SK-N-SH (cell line): ENCODE measurements at regions not wholly inside any gene's neighbourhood (a gene's known extent, or its start where the extent isn't known, plus 50 kb on each side); places are given as distances from the start of the nearest gene placed in this dataset.

Source experiments
- CTCF ChIA-PET: fragments of 300-600, 350-600 bp; formaldehyde crosslinking; extraction: SDS; loops from one replicate; lab custom pipeline; 2021; lab: Yijun Ruan, JAX
- POLR2A ChIA-PET: fragments of 350-600 bp; sonication (Branson Sonifier 250); formaldehyde crosslinking; extraction: SDS; loops from one replicate; lab custom pipeline; 2020; ENCODE audit warnings: antibody characterized with exemption, inconsistent platforms; lab: Yijun Ruan, JAX
- DNase-seq: peaks from one replicate; pipeline ENCODE4 v3.0.0; 2012
- H2AFZ ChIP-seq: fragments of 200-600 bp; sonication (generic); 2 replicates; pipeline ENCODE4 v1.8.1; 2016; ENCODE audit warnings: antibody characterized with exemption, mild to moderate bottlenecking, low read depth
- H3F3A ChIP-seq: fragments of 200-600 bp; sonication (generic); replicated peaks from 2 replicates; pipeline ENCODE3; 2016; ENCODE audit warnings: antibody characterized with exemption, mild to moderate bottlenecking; ENCODE audit not compliant: insufficient read depth
- H3K27ac ChIP-seq, 2 experiments: fragments of 200-500 bp in 1 of 2; fragments of 200-600 bp in 1 of 2; sonication (Bioruptor generic) in 1 of 2; sonication (generic), shearing (Covaris generic) in 1 of 2; 2 replicates each; pipeline versions ENCODE4 v1.5.1 to v1.6.1; 2014 to 2016; ENCODE audit warnings: low read depth in 2 of 2, inconsistent platforms in 1 of 2, low read length in 1 of 2, mild to moderate bottlenecking in 1 of 2, mixed read lengths in 1 of 2
- H3K27me3 ChIP-seq: fragments of 200-600 bp; sonication (generic), shearing (Covaris generic); 2 replicates; pipeline ENCODE4 v1.6.1; 2016; ENCODE audit warnings: mixed run types; ENCODE audit not compliant: insufficient read depth
- H3K36me3 ChIP-seq, 2 experiments: fragments of 200-500 bp in 1 of 2; fragments of 200-600 bp in 1 of 2; sonication (Bioruptor generic) in 1 of 2; sonication (generic) in 1 of 2; replicated peaks in 1 of 2; 2 replicates each; pipeline versions ENCODE3 to v1.5.1; 2014 to 2016; ENCODE audit warnings: low read length in 1 of 2, mild to moderate bottlenecking in 1 of 2; ENCODE audit not compliant: insufficient read depth in 2 of 2, control insufficient read depth in 1 of 2
- H3K4me1 ChIP-seq, 2 experiments: fragments of 200-500 bp in 1 of 2; fragments of 200-600 bp in 1 of 2; sonication (Bioruptor generic) in 1 of 2; sonication (generic), shearing (Covaris generic) in 1 of 2; 2 replicates each; pipeline versions ENCODE4 v1.5.1 to v1.6.1; 2014 to 2016; ENCODE audit warnings: low read depth in 1 of 2, low read length in 1 of 2, mixed run types in 1 of 2; ENCODE audit not compliant: insufficient read depth in 2 of 2, control insufficient read depth in 1 of 2
- H3K4me2 ChIP-seq: fragments of 200-600 bp; sonication (generic), shearing (Covaris generic); 2 replicates; pipeline ENCODE4 v1.6.1; 2017; ENCODE audit warnings: mixed run types
- H3K4me3 ChIP-seq, 2 experiments: fragments of 200-500 bp in 1 of 2; fragments of 200-600 bp in 1 of 2; sonication (Bioruptor generic) in 1 of 2; sonication (generic), shearing (Covaris generic) in 1 of 2; 2 replicates each; pipeline versions ENCODE4 v1.5.1 to v1.8.1; 2014 to 2016; ENCODE audit warnings: low read depth in 2 of 2, inconsistent platforms in 1 of 2, low read length in 1 of 2, mild to moderate bottlenecking in 1 of 2, mixed read lengths in 1 of 2, moderate library complexity in 1 of 2
- H3K79me2 ChIP-seq: fragments of 200-600 bp; sonication (generic); 2 replicates; pipeline ENCODE4 v1.8.1; 2017; ENCODE audit warnings: mild to moderate bottlenecking; ENCODE audit not compliant: insufficient read depth
- H3K9ac ChIP-seq: fragments of 200-600 bp; sonication (generic); 2 replicates; pipeline ENCODE4 v1.6.1; 2017; ENCODE audit warnings: mixed run types
- H3K9me2 ChIP-seq: fragments of 200-600 bp; sonication (generic); 2 replicates; pipeline ENCODE4 v1.6.1; 2017; ENCODE audit warnings: mixed run types
- H3K9me3 ChIP-seq: fragments of 200-600 bp; sonication (generic); 2 replicates; pipeline ENCODE4 v1.6.1; 2017; ENCODE audit warnings: mixed run types, mild to moderate bottlenecking, moderate library complexity
- H4K20me1 ChIP-seq: fragments of 200-600 bp; sonication (generic); 2 replicates; pipeline ENCODE4 v1.6.1; 2017; ENCODE audit warnings: mild to moderate bottlenecking, mixed run types; ENCODE audit not compliant: insufficient read depth
- CHD2 ChIP-seq: fragments of 150-350 bp; IDR thresholded peaks from 2 replicates; pipeline ENCODE4 v1.6.1; 2018; ENCODE audit warnings: low read length; ENCODE audit not compliant: partially characterized antibody
- ELF1 ChIP-seq: IDR thresholded peaks from 2 replicates; pipeline ENCODE4 v1.4.0; 2012
- EP300 ChIP-seq, 2 experiments: IDR thresholded peaks; 2 replicates each; pipeline versions ENCODE4 v1.4.0 to v1.6.1; 2012; ENCODE audit warnings: borderline replicate concordance in 1 of 2, low read depth in 1 of 2, low read length in 1 of 2
- EZH2phosphoT487 ChIP-seq: fragments of 200-600 bp; sonication (generic); IDR thresholded peaks from 2 replicates; pipeline ENCODE4 v1.6.1; 2017; ENCODE audit warnings: low read depth, mixed run types, mild to moderate bottlenecking, antibody characterized with exemption, moderate library complexity, borderline replicate concordance
- FOXJ3 ChIP-seq: sonication (generic); formaldehyde crosslinking; IDR thresholded peaks from 2 replicates; pipeline ENCODE4 v1.5.1; 2020; ENCODE audit warnings: mild to moderate bottlenecking, missing genetic modification reagents
- FOXM1 ChIP-seq: IDR thresholded peaks from 2 replicates; pipeline ENCODE4 v1.4.0; 2012; ENCODE audit warnings: low read depth, mild to moderate bottlenecking
- GABPA ChIP-seq: IDR thresholded peaks from 2 replicates; pipeline ENCODE4 v1.4.0; 2012; ENCODE audit warnings: low read depth, mild to moderate bottlenecking
- GATA2 ChIP-seq: sonication (generic); formaldehyde crosslinking; IDR thresholded peaks from 2 replicates; pipeline ENCODE4 v1.5.0; 2020; ENCODE audit warnings: mild to moderate bottlenecking, missing genetic modification reagents
- MXI1 ChIP-seq: IDR thresholded peaks from 2 replicates; pipeline ENCODE4 v1.6.1; 2012; ENCODE audit warnings: mild to moderate bottlenecking, low read depth, low read length, improper control_type of control experiment
- NRF1 ChIP-seq: IDR thresholded peaks from 2 replicates; pipeline ENCODE4 v1.6.1; 2012; ENCODE audit warnings: low read depth, mild to moderate bottlenecking, low read length
- POLR2AphosphoS5 ChIP-seq: IDR thresholded peaks from 2 replicates; pipeline ENCODE4 v1.6.1; 2012; ENCODE audit warnings: low read depth, low read length
- RAD21 ChIP-seq: IDR thresholded peaks from 2 replicates; pipeline ENCODE4 v1.6.1; 2012; ENCODE audit warnings: mild to moderate bottlenecking, low read length
- RCOR1 ChIP-seq: fragments of 150-350 bp; IDR thresholded peaks from 2 replicates; pipeline ENCODE4 v1.6.1; 2017; ENCODE audit warnings: antibody characterized with exemption, low read length
- SIN3A ChIP-seq: IDR thresholded peaks from 2 replicates; pipeline ENCODE4 v1.6.1; 2012; ENCODE audit warnings: low read depth, mild to moderate bottlenecking, low read length, moderate library complexity, borderline replicate concordance
- SMC3 ChIP-seq: IDR thresholded peaks from 2 replicates; pipeline ENCODE4 v1.6.1; 2012; ENCODE audit warnings: low read depth, low read length, improper control_type of control experiment
- TAF1 ChIP-seq: IDR thresholded peaks from 2 replicates; pipeline ENCODE4 v1.6.1; 2012; ENCODE audit warnings: low read depth, mild to moderate bottlenecking, low read length, moderate library complexity, borderline replicate concordance
- TEAD4 ChIP-seq: IDR thresholded peaks from 2 replicates; pipeline ENCODE4 v1.4.0; 2012; ENCODE audit warnings: mild to moderate bottlenecking, borderline replicate concordance; ENCODE audit not compliant: insufficient read depth
- USF1 ChIP-seq: IDR thresholded peaks from 2 replicates; pipeline ENCODE4 v1.4.0; 2012; ENCODE audit warnings: low read depth, borderline replicate concordance
- YY1 ChIP-seq: IDR thresholded peaks from 2 replicates; pipeline ENCODE4 v1.4.0; 2012; ENCODE audit warnings: low read depth, mild to moderate bottlenecking
- WGBS: methylation state at CpG from one replicate; pipeline ENCODE4 v1.1.6; 2017; ENCODE audit warnings: low lambda C conversion rate; 5-methylcytosine and 5-hydroxymethylcytosine counted together
- TF ChIP-seq, protein P1 (sequence below): fragments of 150-350 bp; IDR thresholded peaks from 2 replicates; pipeline ENCODE4 v1.6.1; 2017; ENCODE audit warnings: antibody characterized with exemption, low read length, low read depth, borderline replicate concordance
- TF ChIP-seq, protein P2 (sequence below): fragments of 200-600 bp; sonication (generic); IDR thresholded peaks from 2 replicates; pipeline ENCODE4 v1.6.1; 2017; ENCODE audit warnings: antibody characterized with exemption, mild to moderate bottlenecking, moderate library complexity
- TF ChIP-seq, protein P3 (sequence below): fragments of 150-350 bp; IDR thresholded peaks from 2 replicates; pipeline ENCODE4 v1.6.1; 2016; ENCODE audit warnings: mild to moderate bottlenecking, low read depth, low read length

DNA sequence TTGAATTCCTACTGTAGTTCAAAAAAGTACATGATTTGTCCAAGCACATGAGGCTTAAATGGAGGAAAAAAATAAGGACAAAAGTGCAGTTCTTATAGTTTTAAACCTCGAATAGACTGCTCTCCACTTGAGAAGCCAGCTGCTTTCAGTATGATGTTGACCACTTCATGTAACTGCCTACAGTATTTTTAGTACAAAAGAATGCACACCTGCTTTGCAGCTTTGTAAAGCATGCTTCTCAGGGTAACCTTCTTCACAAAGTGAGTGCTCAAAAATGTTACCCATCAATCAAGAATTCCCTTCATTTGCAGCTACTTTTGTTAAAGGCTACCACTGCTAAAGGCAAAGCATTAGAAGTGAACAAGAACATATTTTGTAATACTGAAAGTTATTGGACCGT lies 83.4 kb upstream of the FAM47B start:
- no peak overlapping the region for H3K4me2 ChIP-seq
- CTCF ChIA-PET = no interaction called here

GRCh38 chrX:34863906-34864305 lies 78.7 kb upstream of the FAM47B start:
- ChIA-PET POLR2A (no interaction called here), CTCF (interaction anchor here (0.7 kb wide), 1 partner anchor 9 kb away, joined by 3 read pairs; no protein-coding TSS in a partner anchor)
- H3K9me3 ChIP-seq = no peaks in the 10 kb centered on the region
- WGBS = 4% methylated on average over 2 of the region's 2 CpGs
- TF ChIP-seq EP300 (IDR thresholded peaks at IDR 0.05; ENCODE audit: borderline replicate concordance in 1 of 2, low read depth in 1 of 2, low read length in 1 of 2) (no peak), YY1 (no peak), GATA2 (CRISPR knock-in tag) (no peak), GABPA (no peak), EZH2phosphoT487 (no peak), ELF1 (no peak), RCOR1 (no peak), SMC3 (no peak), TEAD4 (no peak), CHD2 (no peak), POLR2AphosphoS5 (no peak), USF1 (no peak), FOXM1 (no peak), FOXJ3 (CRISPR knock-in tag) (no peak), TAF1 (no peak), RAD21 (no peak)
- TF ChIP-seq, protein P1, sequence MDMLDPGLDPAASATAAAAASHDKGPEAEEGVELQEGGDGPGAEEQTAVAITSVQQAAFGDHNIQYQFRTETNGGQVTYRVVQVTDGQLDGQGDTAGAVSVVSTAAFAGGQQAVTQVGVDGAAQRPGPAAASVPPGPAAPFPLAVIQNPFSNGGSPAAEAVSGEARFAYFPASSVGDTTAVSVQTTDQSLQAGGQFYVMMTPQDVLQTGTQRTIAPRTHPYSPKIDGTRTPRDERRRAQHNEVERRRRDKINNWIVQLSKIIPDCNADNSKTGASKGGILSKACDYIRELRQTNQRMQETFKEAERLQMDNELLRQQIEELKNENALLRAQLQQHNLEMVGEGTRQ = no peak
- TF ChIP-seq, protein P2, sequence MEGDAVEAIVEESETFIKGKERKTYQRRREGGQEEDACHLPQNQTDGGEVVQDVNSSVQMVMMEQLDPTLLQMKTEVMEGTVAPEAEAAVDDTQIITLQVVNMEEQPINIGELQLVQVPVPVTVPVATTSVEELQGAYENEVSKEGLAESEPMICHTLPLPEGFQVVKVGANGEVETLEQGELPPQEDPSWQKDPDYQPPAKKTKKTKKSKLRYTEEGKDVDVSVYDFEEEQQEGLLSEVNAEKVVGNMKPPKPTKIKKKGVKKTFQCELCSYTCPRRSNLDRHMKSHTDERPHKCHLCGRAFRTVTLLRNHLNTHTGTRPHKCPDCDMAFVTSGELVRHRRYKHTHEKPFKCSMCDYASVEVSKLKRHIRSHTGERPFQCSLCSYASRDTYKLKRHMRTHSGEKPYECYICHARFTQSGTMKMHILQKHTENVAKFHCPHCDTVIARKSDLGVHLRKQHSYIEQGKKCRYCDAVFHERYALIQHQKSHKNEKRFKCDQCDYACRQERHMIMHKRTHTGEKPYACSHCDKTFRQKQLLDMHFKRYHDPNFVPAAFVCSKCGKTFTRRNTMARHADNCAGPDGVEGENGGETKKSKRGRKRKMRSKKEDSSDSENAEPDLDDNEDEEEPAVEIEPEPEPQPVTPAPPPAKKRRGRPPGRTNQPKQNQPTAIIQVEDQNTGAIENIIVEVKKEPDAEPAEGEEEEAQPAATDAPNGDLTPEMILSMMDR = no peak
- no peak overlapping the region for H2AFZ ChIP-seq
- H3K4me2 ChIP-seq = no peak overlapping the region
- no peak overlapping the region for H3K27ac ChIP-seq
- H3K4me3 ChIP-seq = no peak overlapping the region
- no peaks in the 10 kb centered on the region for H3K27me3 ChIP-seq
- H3K79me2 ChIP-seq = no peaks in the 10 kb centered on the region
- DNase-seq = no peak
- H3K4me1 ChIP-seq = no peaks in the 10 kb centered on the region
- H3K9ac ChIP-seq = no peak overlapping the region
- no peaks in the 10 kb centered on the region for H4K20me1 ChIP-seq
- no peaks in the 10 kb centered on the region for H3K9me2 ChIP-seq
- H3F3A ChIP-seq = no peaks in the 10 kb centered on the region
- H3K36me3 ChIP-seq = no peaks in the 10 kb centered on the region

More for the DNA sequence above, 83.4 kb upstream of the FAM47B start:
- DNase-seq = no peak
- Histone ChIP-seq H3K27me3 (no peaks in the 10 kb centered on the region), H3K9me2 (no peaks in the 10 kb centered on the region), H3K4me1 (no peaks in the 10 kb centered on the region), H4K20me1 (no peaks in the 10 kb centered on the region), H2AFZ (no peak overlapping the region), H3K79me2 (no peaks in the 10 kb centered on the region), H3K4me3 (no peak overlapping the region), H3K36me3 (no peaks in the 10 kb centered on the region), H3K9ac (no peak overlapping the region), H3K27ac (no peak overlapping the region), H3K9me3 (no peaks in the 10 kb centered on the region), H3F3A (no peaks in the 10 kb centered on the region)
- WGBS = 3% methylated on average over 2 of the region's 2 CpGs
- TF ChIP-seq NRF1 = no peak
- no peak for TF ChIP-seq MXI1
- no peak for TF ChIP-seq POLR2AphosphoS5
- TF ChIP-seq, protein P3, sequence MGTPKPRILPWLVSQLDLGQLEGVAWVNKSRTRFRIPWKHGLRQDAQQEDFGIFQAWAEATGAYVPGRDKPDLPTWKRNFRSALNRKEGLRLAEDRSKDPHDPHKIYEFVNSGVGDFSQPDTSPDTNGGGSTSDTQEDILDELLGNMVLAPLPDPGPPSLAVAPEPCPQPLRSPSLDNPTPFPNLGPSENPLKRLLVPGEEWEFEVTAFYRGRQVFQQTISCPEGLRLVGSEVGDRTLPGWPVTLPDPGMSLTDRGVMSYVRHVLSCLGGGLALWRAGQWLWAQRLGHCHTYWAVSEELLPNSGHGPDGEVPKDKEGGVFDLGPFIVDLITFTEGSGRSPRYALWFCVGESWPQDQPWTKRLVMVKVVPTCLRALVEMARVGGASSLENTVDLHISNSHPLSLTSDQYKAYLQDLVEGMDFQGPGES = no peak
- TF ChIP-seq SIN3A = no peak
- POLR2A ChIA-PET = no interaction called here
